ENCODE measurements at regions not wholly inside any gene's neighbourhood (a gene's known extent, or its start where the extent isn't known, plus 50 kb on each side); places are given as distances from the start of the nearest gene placed in this dataset.
A peak's percentile ranks its signal among the peaks of the same experiment; 100 is the strongest.

DNA sequence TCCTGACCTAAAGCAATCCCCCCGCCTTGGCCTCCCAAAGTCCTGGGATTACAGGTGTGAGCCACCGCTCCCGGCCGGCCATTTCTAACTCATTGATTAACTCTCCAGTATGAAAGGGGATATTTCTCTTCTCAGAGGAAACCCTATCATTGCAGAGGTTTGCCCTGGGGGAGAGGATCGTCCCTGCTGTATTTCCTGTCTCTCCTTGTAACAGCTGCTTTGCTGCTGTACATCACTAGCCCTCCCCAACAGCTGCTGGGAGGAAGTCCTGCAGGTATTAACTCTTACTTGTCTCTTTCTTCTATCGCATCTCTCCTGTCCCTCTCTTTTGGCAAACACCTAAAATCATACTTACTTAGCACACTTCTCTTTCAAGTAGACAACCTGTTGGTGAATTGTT, 219.0 kb upstream of the DSEL start:
- no peak for FAIRE-seq

More for the DNA sequence above, 219.0 kb upstream of the DSEL start:
- no peak overlapping the region for H3K14ac ChIP-seq (ENCODE audit: insufficient read length)
- no peaks in the 10 kb centered on the region for H3K23me2 ChIP-seq (ENCODE audit: low read depth, low read length)
- no peak overlapping the region for H2BK15ac ChIP-seq (ENCODE audit: low read length)
- H4K20me1 ChIP-seq (replicated peaks in 1 of 2; ENCODE audit: control insufficient read depth in 1 of 2, insufficient read depth in 2 of 2, low read length in 2 of 2), result no peaks in the 10 kb centered on the region
- no peak overlapping the region for H3K9ac ChIP-seq (replicated peaks in 1 of 4; ENCODE audit: extremely low read depth in 1 of 4, low read depth in 3 of 4, low read length in 3 of 4)
- TF ChIP-seq POU5F1 (IDR thresholded peaks at IDR 0.05; ENCODE audit: low read depth, low read length) (no peak), HDAC6 (IDR thresholded peaks at IDR 0.05; ENCODE audit: low read depth, low read length) (no peak), TEAD4 (IDR thresholded peaks at IDR 0.05; ENCODE audit: low read depth, low read length) (no peak), CBX8 (IDR thresholded peaks at IDR 0.05; ENCODE audit: borderline replicate concordance, low read depth, low read length) (no peak), SIRT6 (IDR thresholded peaks at IDR 0.05; ENCODE audit: low read length) (no peak), ZNF274 (IDR thresholded peaks at IDR 0.05; ENCODE audit: borderline replicate concordance, extremely low read depth, low read length) (no peak), KDM5A (IDR thresholded peaks at IDR 0.05; ENCODE audit: low read length) (no peak), ASH2L (IDR thresholded peaks at IDR 0.05; ENCODE audit: low read length) (no peak)
- TF ChIP-seq, protein P1, sequence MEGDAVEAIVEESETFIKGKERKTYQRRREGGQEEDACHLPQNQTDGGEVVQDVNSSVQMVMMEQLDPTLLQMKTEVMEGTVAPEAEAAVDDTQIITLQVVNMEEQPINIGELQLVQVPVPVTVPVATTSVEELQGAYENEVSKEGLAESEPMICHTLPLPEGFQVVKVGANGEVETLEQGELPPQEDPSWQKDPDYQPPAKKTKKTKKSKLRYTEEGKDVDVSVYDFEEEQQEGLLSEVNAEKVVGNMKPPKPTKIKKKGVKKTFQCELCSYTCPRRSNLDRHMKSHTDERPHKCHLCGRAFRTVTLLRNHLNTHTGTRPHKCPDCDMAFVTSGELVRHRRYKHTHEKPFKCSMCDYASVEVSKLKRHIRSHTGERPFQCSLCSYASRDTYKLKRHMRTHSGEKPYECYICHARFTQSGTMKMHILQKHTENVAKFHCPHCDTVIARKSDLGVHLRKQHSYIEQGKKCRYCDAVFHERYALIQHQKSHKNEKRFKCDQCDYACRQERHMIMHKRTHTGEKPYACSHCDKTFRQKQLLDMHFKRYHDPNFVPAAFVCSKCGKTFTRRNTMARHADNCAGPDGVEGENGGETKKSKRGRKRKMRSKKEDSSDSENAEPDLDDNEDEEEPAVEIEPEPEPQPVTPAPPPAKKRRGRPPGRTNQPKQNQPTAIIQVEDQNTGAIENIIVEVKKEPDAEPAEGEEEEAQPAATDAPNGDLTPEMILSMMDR (IDR thresholded peaks at IDR 0.05; ENCODE audit: control extremely low read depth in 1 of 3, insufficient read depth in 1 of 3, low read depth in 1 of 3, low read length in 3 of 3), result no peak
- WGBS, 2 experiments (ENCODE audit: extremely low coverage in 1 of 2, insufficient coverage in 1 of 2, insufficient read length in 1 of 2, insufficient replicate concordance in 2 of 2, low coverage in 1 of 2, low lambda C conversion rate in 2 of 2, missing lambda C conversion rate in 1 of 2), result 86% methylated on average over 6 of the region's 6 CpGs; no CpG with 5 or more reads in 1 of the 2 experiments
- POLR2A ChIA-PET (ENCODE audit: partially characterized antibody), result no interaction called here
- H3K27ac ChIP-seq (ENCODE audit: low read depth, low read length), result no peak overlapping the region
- H2BK20ac ChIP-seq (ENCODE audit: low read length), result no peak overlapping the region
- H3K9me3 ChIP-seq (ENCODE audit: insufficient read depth in 2 of 2, low read depth in 1 of 2, low read length in 1 of 2), result no peaks in the 10 kb centered on the region
- no peak overlapping the region for H3K4ac ChIP-seq (replicated peaks; ENCODE audit: insufficient read length, low read depth, low read length)
- no peak overlapping the region for H2BK12ac ChIP-seq (ENCODE audit: low read depth, low read length)
- no peak overlapping the region for H3K18ac ChIP-seq (ENCODE audit: extremely low read depth, low read length)
- no peak overlapping the region for H4K8ac ChIP-seq (ENCODE audit: extremely low read depth, insufficient read depth, low read length)
- DNase-seq (ENCODE audit: low read depth in 1 of 2, low spot score in 2 of 2), result no peak
- no peak overlapping the region for H3K4me2 ChIP-seq (ENCODE audit: insufficient read depth in 1 of 2, low read depth in 2 of 2, low read length in 2 of 2)
- H2AK5ac ChIP-seq (ENCODE audit: low read depth, low read length), result no peak overlapping the region
- H3K27me3 ChIP-seq (replicated peaks in 1 of 4; ENCODE audit: control insufficient read depth in 3 of 4, extremely low read depth in 1 of 4, insufficient read depth in 3 of 4, low read length in 3 of 4), result no peaks in the 10 kb centered on the region
- no peaks in the 10 kb centered on the region for H3K4me1 ChIP-seq (replicated peaks in 1 of 4; ENCODE audit: control insufficient read depth in 3 of 4, insufficient read depth in 4 of 4, low read length in 3 of 4)
- no peaks in the 10 kb centered on the region for H3K79me2 ChIP-seq (ENCODE audit: control insufficient read depth in 1 of 2, insufficient read depth in 2 of 2, low read length in 2 of 2)
- H3K56ac ChIP-seq (replicated peaks; ENCODE audit: insufficient read length, low read depth, low read length), result no peak overlapping the region
- H4K5ac ChIP-seq (ENCODE audit: insufficient read length, low read depth, low read length), result no peak overlapping the region
- H2BK5ac ChIP-seq (ENCODE audit: low read depth, low read length), result no peak overlapping the region
- H3K36me3 ChIP-seq (ENCODE audit: control insufficient read depth in 2 of 4, insufficient read depth in 4 of 4, low read length in 3 of 4), result no peaks in the 10 kb centered on the region
- no peak overlapping the region for H2BK120ac ChIP-seq (replicated peaks; ENCODE audit: low read depth, low read length)
- H3K4me3 ChIP-seq (ENCODE audit: extremely low read depth in 1 of 4, insufficient read depth in 2 of 4, low read depth in 3 of 4, low read length in 4 of 4), result no peak overlapping the region
- CTCF ChIA-PET (ENCODE audit: partially characterized antibody), result no interaction called here
- H4K91ac ChIP-seq (replicated peaks; ENCODE audit: insufficient read length, low read length), result no peak overlapping the region
- H2AFZ ChIP-seq (ENCODE audit: low read length), result 0 out of 2 replicates have a peak overlapping the region, but pooled peaks have one; percentile 17
- no peak overlapping the region for H3K23ac ChIP-seq (ENCODE audit: insufficient read length)
- H3K79me1 ChIP-seq (ENCODE audit: low read depth, low read length), result no peaks in the 10 kb centered on the region
